ENCODE measurements at regions not wholly inside any gene's neighbourhood (a gene's known extent, or its start where the extent isn't known, plus 50 kb on each side); places are given as distances from the start of the nearest gene placed in this dataset.

- no peak for TF ChIP-seq CTCF (IDR thresholded peaks at IDR 0.05)
- no peak for TF ChIP-seq POLR2A (IDR thresholded peaks at IDR 0.05)
Observed at GRCh38 chr5:97636766-97637165, 453.7 kb upstream of the RIOK2 start.

Data from uterus (tissue), 2 donors.